Erythroblast (primary cell): ENCODE measurements at regions not wholly inside any gene's neighbourhood (a gene's known extent, or its start where the extent isn't known, plus 50 kb on each side); places are given as distances from the start of the nearest gene placed in this dataset.
"Not testable (repeated sequence)": the region's sequence is repeated elsewhere in the genome, so short reads cannot be mapped to it uniquely, and the experiment has no call there.

ENCODE experiments used
- DNase-seq, 2 experiments: peaks; one replicate each; lab custom pipeline; 2025; lab: John Stamatoyannopoulos, UW
- GATA1 ChIP-seq: IDR thresholded peaks from 2 replicates; pipeline ENCODE4 v1.6.1; 2011; ENCODE audit warnings: low read depth, mild to moderate bottlenecking, control low read depth, low read length, moderate library complexity
- POLR2A ChIP-seq: IDR thresholded peaks from 2 replicates; pipeline ENCODE4 v1.6.1; 2011; ENCODE audit warnings: mild to moderate bottlenecking, low read length

DNA sequence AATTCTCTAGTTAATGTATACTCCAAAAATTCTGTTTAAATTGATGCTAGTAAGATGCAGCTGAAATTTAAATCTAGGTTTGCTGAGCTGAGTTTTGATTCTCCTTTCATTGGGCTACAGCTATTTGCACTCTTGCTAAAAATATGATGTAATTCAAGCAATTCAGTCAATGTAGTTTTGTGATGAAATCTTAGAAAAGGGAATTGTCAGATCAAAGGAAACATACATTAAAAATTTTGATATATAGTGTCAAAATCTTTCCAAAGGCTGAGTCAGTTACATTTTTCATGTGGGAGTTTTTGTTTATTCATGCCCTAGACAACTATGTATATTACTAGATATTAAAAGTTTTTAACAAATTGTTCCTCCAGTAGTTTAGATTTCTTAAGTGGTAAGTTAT, 334.9 kb upstream of the DAB2 start:
- DNase-seq = no peak
- TF ChIP-seq GATA1 (no peak), POLR2A (no peak)

- TF ChIP-seq POLR2A (no peak), GATA1 (no peak)
These were observed 333.6 kb upstream of the DAB2 start for GRCh38 chr5:39758426-39758825.

DNA sequence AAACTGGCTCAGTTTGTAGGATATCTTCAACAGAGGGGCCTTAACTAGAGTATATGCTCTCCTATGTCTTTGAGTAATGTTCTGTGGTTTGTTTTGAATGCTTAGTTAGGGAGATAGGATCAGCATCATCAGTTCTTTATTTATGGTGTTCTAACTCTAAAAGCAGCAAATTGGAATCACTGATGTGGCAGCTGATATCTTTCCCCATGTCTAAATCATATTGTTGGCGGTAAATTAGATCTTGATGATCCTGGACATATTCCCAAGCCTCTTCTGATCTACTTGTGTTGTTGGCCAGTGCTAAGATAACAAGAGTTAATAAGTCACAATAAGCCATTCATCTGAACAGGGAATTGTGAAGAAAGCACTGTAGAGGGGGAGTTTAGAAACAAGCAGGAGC, 332.4 kb upstream of the DAB2 start:
- DNase-seq = no peak
- TF ChIP-seq GATA1 = no peak
- no peak for TF ChIP-seq POLR2A

More at GRCh38 chr5:39758426-39758825, 333.6 kb upstream of the DAB2 start:
- no peak for DNase-seq

- DNase-seq = peak; percentile 4 to 54
- no peak for TF ChIP-seq POLR2A
- TF ChIP-seq GATA1 = no peak
These were observed 331.2 kb upstream of the DAB2 start for GRCh38 chr5:39755986-39756385.

DNA sequence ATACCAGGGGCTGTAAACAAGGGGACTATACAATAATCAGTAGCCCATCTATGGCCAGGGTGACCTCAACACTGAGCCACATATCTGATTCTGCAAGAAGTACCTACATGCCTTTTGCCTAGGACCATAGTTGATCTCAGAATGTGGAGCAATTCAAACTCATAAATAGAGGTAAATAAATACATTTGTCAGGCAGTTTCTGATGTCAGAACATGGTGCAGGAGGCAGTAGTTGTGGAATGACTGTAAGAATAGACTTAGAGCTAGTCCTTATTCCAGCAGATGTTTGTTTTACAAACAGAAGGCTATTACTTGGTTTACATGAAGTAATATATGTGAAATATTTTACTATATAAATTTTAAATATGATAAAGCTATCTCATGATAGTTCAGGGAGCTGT, 330.7 kb upstream of the DAB2 start:
- TF ChIP-seq POLR2A (no peak), GATA1 (no peak)
- DNase-seq = no peak

DNA sequence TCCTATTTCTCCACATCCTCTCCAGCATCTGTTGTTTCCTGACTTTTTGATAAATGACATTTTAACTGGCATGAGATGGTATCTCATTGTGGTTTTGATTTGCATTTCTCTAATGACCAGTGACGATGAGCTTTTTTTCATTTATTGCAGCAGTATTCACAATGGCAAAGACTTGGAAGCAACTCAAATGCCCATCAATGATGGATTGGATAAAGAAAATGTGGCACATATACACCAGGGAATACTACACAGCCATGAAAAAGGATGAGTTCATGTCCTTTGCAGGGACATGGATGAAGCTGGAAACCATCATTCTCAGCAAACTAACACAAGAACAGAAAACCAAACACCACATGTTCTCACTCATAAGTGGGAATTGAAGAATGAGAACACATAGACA, 329.0 kb upstream of the DAB2 start:
- not testable (repeated sequence) for DNase-seq

GRCh38 chr5:39750661-39751060, 325.9 kb upstream of the DAB2 start:
- no peak for TF ChIP-seq POLR2A
- TF ChIP-seq GATA1 = no peak
- DNase-seq = no peak

DNA sequence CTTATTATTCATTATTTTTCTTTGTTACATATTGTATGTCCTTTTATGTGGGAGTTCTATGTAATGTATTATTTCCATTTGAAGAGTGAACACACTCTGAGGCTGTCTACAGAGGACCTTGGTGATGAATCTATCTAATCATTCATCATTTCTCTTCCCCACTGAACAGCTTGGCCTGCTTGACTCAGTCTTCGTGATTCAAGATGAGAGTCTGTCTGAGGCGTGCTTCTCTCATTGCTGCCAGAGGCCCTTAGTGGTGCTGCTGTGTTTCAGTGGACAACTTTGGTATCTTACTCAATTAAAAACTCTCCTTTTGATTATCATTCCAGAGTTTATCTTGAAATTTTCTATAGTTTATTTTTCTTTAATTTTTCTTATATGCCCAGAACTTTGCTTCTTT, 318.1 kb upstream of the DAB2 start:
- TF ChIP-seq POLR2A (no peak), GATA1 (no peak)

DNA sequence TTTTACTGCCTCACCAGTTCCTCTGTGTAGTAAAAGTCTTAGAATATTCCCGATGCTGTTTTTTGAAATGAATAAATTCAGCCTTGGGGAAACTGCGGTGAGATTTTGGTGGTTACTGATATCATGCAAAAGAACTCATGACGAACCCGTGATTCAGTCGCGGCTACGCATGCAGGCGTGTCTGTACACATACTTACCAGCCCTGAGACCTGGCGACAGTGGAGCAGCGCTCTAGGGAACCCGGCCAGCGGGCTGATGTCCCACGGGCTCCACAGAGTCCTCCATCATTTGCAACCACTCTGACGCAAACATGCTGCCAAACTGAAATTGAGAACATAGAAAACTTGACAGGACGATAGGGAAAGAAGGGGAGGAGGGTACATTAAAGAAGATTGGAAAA, 315.6 kb upstream of the DAB2 start:
- no peak for DNase-seq
- TF ChIP-seq GATA1 (no peak), POLR2A (no peak)

More for the DNA sequence above, 318.1 kb upstream of the DAB2 start:
- no peak for DNase-seq

- TF ChIP-seq POLR2A (no peak), GATA1 (no peak)
These were observed 307.4 kb upstream of the DAB2 start for GRCh38 chr5:39732166-39732565.

GRCh38 chr5:39730699-39731098, 305.9 kb upstream of the DAB2 start:
- DNase-seq = no peak
- no peak for TF ChIP-seq POLR2A
- no peak for TF ChIP-seq GATA1

More at GRCh38 chr5:39732166-39732565, 307.4 kb upstream of the DAB2 start:
- no peak for DNase-seq

DNA sequence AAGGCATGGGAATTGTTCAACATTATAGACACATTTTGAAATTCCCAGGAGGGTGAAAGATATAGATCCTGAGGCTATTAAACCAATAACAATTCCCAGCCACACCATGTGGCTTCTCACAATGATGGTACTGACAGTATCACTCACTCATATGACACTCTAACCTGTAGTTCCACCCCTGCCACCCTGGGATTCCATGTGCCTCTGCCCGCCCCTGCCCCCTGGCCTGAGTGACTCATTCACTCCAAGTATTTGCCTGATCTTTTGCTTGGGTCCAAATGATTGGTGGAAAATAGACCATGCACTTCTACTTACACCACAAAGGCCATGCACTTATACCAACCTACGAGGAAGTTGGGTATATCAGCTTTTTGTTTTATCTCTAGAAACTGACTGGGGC, 305.2 kb upstream of the DAB2 start:
- no peak for DNase-seq
- TF ChIP-seq GATA1 (no peak), POLR2A (no peak)

DNA sequence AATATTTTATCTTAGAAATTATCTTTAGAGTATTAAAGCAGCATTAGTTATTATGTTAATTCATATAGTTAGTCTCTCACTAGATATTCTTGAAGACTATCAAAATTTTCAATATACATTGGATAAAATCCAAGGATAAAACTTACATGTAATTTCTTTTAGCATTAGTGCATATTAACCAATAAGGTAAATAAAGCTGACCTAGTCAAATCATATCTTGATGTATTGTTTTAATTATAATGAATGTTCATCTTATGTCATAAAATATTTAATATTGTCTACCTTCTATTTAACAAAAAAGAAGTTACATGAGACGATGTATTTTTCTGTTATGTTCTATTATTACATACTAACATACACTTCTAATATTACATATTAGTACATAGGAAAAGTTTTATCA, 301.7 kb upstream of the DAB2 start:
- no peak for DNase-seq
- TF ChIP-seq GATA1 = no peak
- no peak for TF ChIP-seq POLR2A

DNA sequence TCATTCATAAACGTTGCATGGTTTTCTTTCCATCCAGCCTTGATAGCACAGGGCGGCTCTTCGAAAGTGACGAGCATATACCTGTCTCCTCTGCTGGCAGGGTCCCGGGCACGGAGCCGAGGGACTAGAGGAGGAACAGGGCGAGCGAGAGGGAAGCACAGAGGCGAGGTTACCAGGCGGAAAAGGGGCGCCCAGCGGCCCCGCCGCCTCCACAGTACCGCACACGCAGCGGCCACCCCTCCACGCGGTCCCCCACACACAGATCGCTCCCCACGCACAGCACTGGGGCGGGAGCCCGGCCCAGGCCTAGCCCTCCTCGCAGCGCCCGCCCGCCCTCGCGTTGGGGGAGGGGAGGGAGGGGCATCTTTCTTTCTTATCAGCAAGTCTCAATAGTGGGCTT, 296.6 kb upstream of the DAB2 start:
- TF ChIP-seq GATA1 (no peak), POLR2A (no peak)
- no peak for DNase-seq

GRCh38 chr5:39720136-39720535, 295.4 kb upstream of the DAB2 start:
- no peak for DNase-seq
- TF ChIP-seq POLR2A (no peak), GATA1 (no peak)
